ENCODE measurements at regions not wholly inside any gene's neighbourhood (a gene's known extent, or its start where the extent isn't known, plus 50 kb on each side); places are given as distances from the start of the nearest gene placed in this dataset.

- no peak for DNase-seq
- intact Hi-C loops (cut with micrococcal nuclease), result no loop called here
- no peak for ATAC-seq
These were observed 204.7 kb upstream of the GUCY1A2 start for GRCh38 chr11:107222916-107223460.

GRCh38 chr11:107222431-107222830 lies 204.2 kb upstream of the GUCY1A2 start:
- DNase-seq (no peak), ATAC-seq (no peak)
- intact Hi-C loops (cut with micrococcal nuclease), result no loop called here

GRCh38 chr11:107221748-107222285 lies 203.5 kb upstream of the GUCY1A2 start:
- ATAC-seq (no peak), DNase-seq (no peak)
- intact Hi-C loops (cut with micrococcal nuclease), result no loop called here

- DNase-seq, result no peak
- intact Hi-C loops (cut with micrococcal nuclease), result no loop called here
- ATAC-seq, result no peak
These were observed 200.1 kb upstream of the GUCY1A2 start for GRCh38 chr11:107218123-107219013.

- DNase-seq (no peak), ATAC-seq (no peak)
- intact Hi-C loops (cut with micrococcal nuclease), result no loop called here
These were observed 199.2 kb upstream of the GUCY1A2 start for GRCh38 chr11:107217444-107217843.

- intact Hi-C loops (cut with micrococcal nuclease), result no loop called here
- no peak for ATAC-seq
- DNase-seq, result no peak
These were observed 196.7 kb upstream of the GUCY1A2 start for GRCh38 chr11:107215010-107215409.

GRCh38 chr11:107203656-107204055 lies 185.4 kb upstream of the GUCY1A2 start:
- ATAC-seq (no peak), DNase-seq (no peak)
- intact Hi-C loops (cut with micrococcal nuclease), result no loop called here

GRCh38 chr11:107202241-107202640 lies 184.0 kb upstream of the GUCY1A2 start:
- DNase-seq (no peak), ATAC-seq (no peak)
- intact Hi-C loops (cut with micrococcal nuclease), result no loop called here

- no peak for ATAC-seq
- intact Hi-C loops (cut with micrococcal nuclease), result no loop called here
- DNase-seq, result no peak
These were observed 180.3 kb upstream of the GUCY1A2 start for GRCh38 chr11:107198490-107199007.

- no peak for ATAC-seq
- no peak for DNase-seq
- intact Hi-C loops (cut with micrococcal nuclease), result no loop called here
These were observed 179.7 kb upstream of the GUCY1A2 start for GRCh38 chr11:107197932-107198331.

GRCh38 chr11:107196732-107197131 lies 178.5 kb upstream of the GUCY1A2 start:
- intact Hi-C loops (cut with micrococcal nuclease), result no loop called here
- no peak for DNase-seq
- ATAC-seq, result no peak

GRCh38 chr11:107184986-107185385 lies 166.7 kb upstream of the GUCY1A2 start:
- intact Hi-C loops (cut with micrococcal nuclease), result no loop called here
- no peak for ATAC-seq
- DNase-seq, result no peak

GRCh38 chr11:107183953-107184352 lies 165.7 kb upstream of the GUCY1A2 start:
- DNase-seq (no peak), ATAC-seq (no peak)
- intact Hi-C loops (cut with micrococcal nuclease), result no loop called here

GRCh38 chr11:107182978-107183377 lies 164.7 kb upstream of the GUCY1A2 start:
- no peak for ATAC-seq
- no peak for DNase-seq

GRCh38 chr11:107180236-107180635 lies 162.0 kb upstream of the GUCY1A2 start:
- intact Hi-C loops (cut with micrococcal nuclease), result no loop called here
- DNase-seq (no peak), ATAC-seq (no peak)

More at GRCh38 chr11:107182978-107183377, 164.7 kb upstream of the GUCY1A2 start:
- intact Hi-C loops (cut with micrococcal nuclease), result no loop called here

GRCh38 chr11:107179829-107180228 lies 161.6 kb upstream of the GUCY1A2 start:
- no peak for ATAC-seq
- intact Hi-C loops (cut with micrococcal nuclease), result no loop called here
- no peak for DNase-seq

GRCh38 chr11:107177106-107177477 lies 158.8 kb upstream of the GUCY1A2 start:
- DNase-seq (no peak), ATAC-seq (no peak)
- intact Hi-C loops (cut with micrococcal nuclease), result no loop called here

GRCh38 chr11:107176148-107177105 lies 158.2 kb upstream of the GUCY1A2 start:
- intact Hi-C loops (cut with micrococcal nuclease), result no loop called here
- ATAC-seq (no peak), DNase-seq (no peak)

- intact Hi-C loops (cut with micrococcal nuclease), result no loop called here
- ATAC-seq (no peak), DNase-seq (no peak)
These were observed 156.6 kb upstream of the GUCY1A2 start for GRCh38 chr11:107174856-107175255.
